Colonic mucosa (tissue), 4 donors: ENCODE measurements at regions not wholly inside any gene's neighbourhood (a gene's known extent, or its start where the extent isn't known, plus 50 kb on each side); places are given as distances from the start of the nearest gene placed in this dataset.
"Not testable (repeated sequence)": the region's sequence is repeated elsewhere in the genome, so short reads cannot be mapped to it uniquely, and the experiment has no call there.

Experiments used
- DNase-seq: peaks from one replicate; pipeline ENCODE4 v3.0.0-alpha.2; 2020
- H3K27ac ChIP-seq: fragments of 200-600 bp; one replicate; pipeline ENCODE4 v1.8.0; 2021
- H3K27me3 ChIP-seq: fragments of 200-600 bp; one replicate; pipeline ENCODE4 v1.8.0; 2021
- H3K36me3 ChIP-seq: fragments of 200-600 bp; one replicate; pipeline ENCODE4 v1.8.0; 2021
- H3K4me1 ChIP-seq: fragments of 200-600 bp; one replicate; pipeline ENCODE4 v1.8.0; 2021; ENCODE audit warnings: mild to moderate bottlenecking
- H3K4me3 ChIP-seq: fragments of 200-600 bp; one replicate; pipeline ENCODE4 v1.8.0; 2021
- H3K9ac ChIP-seq, 2 donors: one replicate each; pipeline ENCODE4 v1.7.0; 2013; ENCODE audit warnings: control low read depth in 2 of 2, low read depth in 2 of 2, low read length in 2 of 2
- H3K9me3 ChIP-seq: fragments of 200-600 bp; one replicate; pipeline ENCODE4 v1.8.0; 2021
- CTCF ChIP-seq: fragments of 200-600 bp; IDR thresholded peaks from one replicate; pipeline ENCODE4 v1.8.0; 2022; ENCODE audit warnings: antibody characterized with exemption, mild to moderate bottlenecking
- intact Hi-C: fragments of 100-400 bp; cut with DNase I; formaldehyde crosslinking; loops from one replicate; pipeline ENCODE4 v1.14.1; 2022
- donor health status: healthy.
- donor health status: DM: no; HTN: no; CAD: no.
- donor health status: DM: no; HTN: no; CAD: no.

- TF ChIP-seq CTCF = no peak
- intact Hi-C loops = no loop called here
- no peak overlapping the region for H3K9ac ChIP-seq
Measured at GRCh38 chrX:138897621-138898492, 186.3 kb upstream of the FGF13 start.

DNA sequence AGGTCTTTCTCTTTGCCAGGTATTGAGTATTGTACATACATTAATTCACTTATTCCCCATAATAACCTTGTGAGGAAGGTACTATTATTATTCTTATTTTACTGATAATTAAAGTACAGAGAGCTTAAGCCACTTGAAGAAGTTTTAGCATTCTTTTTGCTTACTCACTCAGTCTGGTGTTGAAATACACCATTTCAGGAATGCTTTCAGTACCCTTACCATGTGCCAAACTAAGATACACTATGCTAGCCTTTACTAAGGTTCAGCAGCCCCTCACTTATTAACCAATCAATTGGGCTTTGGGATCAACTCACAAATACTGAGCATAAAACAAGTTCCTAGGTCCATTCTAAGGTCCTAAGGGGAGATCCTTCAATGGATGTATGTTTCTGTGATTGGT, 179.0 kb upstream of the FGF13 start:
- Histone ChIP-seq H3K9ac (no peak overlapping the region), H3K27ac (no peak overlapping the region), H3K27me3 (no peaks in the 10 kb centered on the region), H3K9me3 (no peaks in the 10 kb centered on the region), H3K4me1 (no peaks in the 10 kb centered on the region), H3K4me3 (no peak overlapping the region), H3K36me3 (no peaks in the 10 kb centered on the region)
- TF ChIP-seq CTCF = no peak
- DNase-seq = no peak
- intact Hi-C loops = no loop called here

More at GRCh38 chrX:138897621-138898492, 186.3 kb upstream of the FGF13 start:
- Histone ChIP-seq H3K27ac (no peak overlapping the region), H3K36me3 (no peaks in the 10 kb centered on the region), H3K4me1 (no peaks in the 10 kb centered on the region), H3K27me3 (no peaks in the 10 kb centered on the region), H3K9me3 (no peaks in the 10 kb centered on the region), H3K4me3 (no peak overlapping the region)
- no peak for DNase-seq

DNA sequence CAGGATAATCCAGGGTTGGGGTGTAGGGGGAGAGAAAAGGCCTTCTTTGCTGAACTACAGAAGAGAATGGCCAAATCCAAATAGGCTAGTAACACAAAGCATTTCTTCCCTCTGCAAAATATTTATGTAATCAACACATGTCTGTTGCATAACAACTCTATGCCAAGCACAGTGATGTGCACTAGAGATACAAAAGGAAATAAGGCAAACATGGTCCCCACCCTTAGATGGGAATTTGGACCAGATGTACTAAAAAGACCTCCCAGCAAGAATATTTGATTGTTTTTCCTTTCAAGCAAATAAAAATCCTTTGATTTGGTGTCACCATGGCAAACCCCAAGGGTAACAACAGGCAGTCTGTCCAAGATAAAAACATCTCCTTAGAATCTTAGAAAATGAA, 177.6 kb upstream of the FGF13 start:
- Histone ChIP-seq H3K9me3 (no peaks in the 10 kb centered on the region), H3K27me3 (no peaks in the 10 kb centered on the region), H3K36me3 (no peaks in the 10 kb centered on the region), H3K27ac (no peak overlapping the region), H3K9ac (no peak overlapping the region), H3K4me1 (no peaks in the 10 kb centered on the region), H3K4me3 (no peak overlapping the region)
- intact Hi-C loops = no loop called here
- no peak for DNase-seq
- TF ChIP-seq CTCF = no peak

DNA sequence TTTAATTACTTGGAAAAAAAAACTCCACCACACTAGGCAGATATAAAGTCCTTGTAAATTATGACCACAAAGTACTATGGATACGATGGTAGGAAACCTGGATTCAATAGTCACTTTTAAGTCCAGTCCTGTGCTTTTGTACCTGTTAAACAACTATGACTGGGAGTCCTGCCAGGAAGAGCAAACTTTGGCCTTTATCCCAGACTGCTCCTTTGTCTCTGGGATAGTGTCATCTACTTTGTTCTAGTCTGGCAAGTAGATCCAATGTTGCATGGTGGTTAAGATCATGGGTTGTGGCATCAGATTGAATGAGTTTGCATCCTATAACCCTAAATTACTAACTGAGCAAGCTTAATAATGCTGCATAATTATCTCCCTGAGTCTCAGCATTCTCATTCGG, 175.3 kb upstream of the FGF13 start:
- no peak for DNase-seq
- Histone ChIP-seq H3K4me1 (no peaks in the 10 kb centered on the region), H3K4me3 (no peak overlapping the region), H3K27ac (no peak overlapping the region), H3K27me3 (no peaks in the 10 kb centered on the region), H3K9me3 (no peaks in the 10 kb centered on the region), H3K36me3 (no peaks in the 10 kb centered on the region), H3K9ac (no peak overlapping the region)
- intact Hi-C loops = no loop called here
- no peak for TF ChIP-seq CTCF

DNA sequence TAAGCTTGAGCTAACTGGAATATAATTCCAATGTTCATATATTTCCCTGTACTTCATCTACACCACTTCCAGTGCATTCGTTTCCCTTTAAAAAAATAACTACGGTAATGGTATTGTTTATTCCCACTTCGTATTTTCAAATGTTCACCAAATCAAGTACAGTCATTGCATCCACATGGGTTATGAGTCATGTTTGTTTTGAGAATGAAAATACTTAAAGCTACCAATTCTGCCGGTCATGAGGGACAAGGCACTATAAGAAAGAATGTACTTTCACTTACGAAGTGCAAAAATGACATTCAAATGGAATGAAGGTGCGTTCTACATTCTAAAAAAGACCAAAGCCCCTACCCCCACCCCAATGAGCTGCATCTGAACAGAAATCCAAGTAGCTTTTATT, 174.4 kb upstream of the FGF13 start:
- intact Hi-C loops = no loop called here
- H3K9me3 ChIP-seq = no peaks in the 10 kb centered on the region
- no peaks in the 10 kb centered on the region for H3K36me3 ChIP-seq
- H3K4me3 ChIP-seq = no peak overlapping the region
- no peak for TF ChIP-seq CTCF
- no peak overlapping the region for H3K27ac ChIP-seq
- H3K4me1 ChIP-seq = no peaks in the 10 kb centered on the region
- H3K27me3 ChIP-seq = no peaks in the 10 kb centered on the region
- DNase-seq = no peak
- no peak overlapping the region for H3K9ac ChIP-seq

- intact Hi-C loops, H3K9me3 ChIP-seq, DNase-seq, H3K9ac ChIP-seq, H3K36me3 ChIP-seq, H3K4me1 ChIP-seq, H3K27me3 ChIP-seq, H3K27ac ChIP-seq, H3K4me3 ChIP-seq: not testable (repeated sequence)
Measured at GRCh38 chrX:138880293-138880692, 168.8 kb upstream of the FGF13 start.
